A549 (cell line): ENCODE measurements at regions not wholly inside any gene's neighbourhood (a gene's known extent, or its start where the extent isn't known, plus 50 kb on each side); places are given as distances from the start of the nearest gene placed in this dataset.

Experiments used
- ATAC-seq, 2 experiments: fragments of 200-7000 bp in 1 of 2; fragments of >200 bp in 1 of 2; cut with Nextera tagmentation in 1 of 2; cut with Tn5 transposase in 1 of 2; 3 replicates each; pipeline versions ENCODE4 v1.8.0 to v1.9.1; 2018 to 2020; ENCODE audit warnings: mild to moderate bottlenecking in 1 of 2, moderate library complexity in 1 of 2
- CTCF ChIA-PET: fragments of 300-600 bp; sonication (Branson Sonifier 250); formaldehyde crosslinking; extraction: SDS; loops from one replicate; lab custom pipeline; 2021; ENCODE audit warnings: antibody characterized with exemption, inconsistent platforms; lab: Yijun Ruan, JAX
- POLR2A ChIA-PET: fragments of 350-600 bp; formaldehyde crosslinking; extraction: SDS; loops from one replicate; lab custom pipeline; 2021; ENCODE audit warnings: antibody characterized with exemption, inconsistent platforms; lab: Yijun Ruan, JAX
- DNase-seq, 2 experiments: peaks; one replicate each; pipeline versions ENCODE4 v3.0.0 to v3.0.0-alpha.2; 2011 to 2016; ENCODE audit warnings: low read depth in 1 of 2, low spot score in 1 of 2
- FAIRE-seq: peaks from 2 replicates; lab custom pipeline; 2011; peaks lifted over from hg19 to GRCh38; lab: Jason Lieb, UNC
- H3K27ac ChIP-seq, 2 experiments: fragments of >200 bp; sonication (Bioruptor Twin); formaldehyde crosslinking; 3 replicates each; pipeline ENCODE4 v1.5.1; 2016 to 2017
- H3K4me1 ChIP-seq: fragments of >200 bp; sonication (Bioruptor Twin); formaldehyde crosslinking; 3 replicates; pipeline ENCODE4 v1.6.1; 2016
- H3K4me2 ChIP-seq: fragments of >200 bp; sonication (Bioruptor Twin); formaldehyde crosslinking; 3 replicates; pipeline ENCODE4 v1.6.1; 2016
- H3K4me3 ChIP-seq: fragments of >200 bp; sonication (Bioruptor Twin); formaldehyde crosslinking; 3 replicates; pipeline ENCODE4 v1.5.1; 2016
- H3K9me3 ChIP-seq: fragments of >200 bp; sonication (Bioruptor Twin); formaldehyde crosslinking; 3 replicates; pipeline ENCODE4 v1.6.1; 2016
- BCL3 ChIP-seq: fragments of >200 bp; sonication (Bioruptor Twin); formaldehyde crosslinking; IDR thresholded peaks from 3 replicates; pipeline ENCODE4 v1.6.1; 2016
- CHD2 ChIP-seq: fragments of 150-350 bp; IDR thresholded peaks from 2 replicates; pipeline ENCODE4 v1.6.1; 2014; ENCODE audit warnings: low read length; ENCODE audit not compliant: partially characterized antibody
- CHD4 ChIP-seq: fragments of 200-600 bp; sonication (generic); IDR thresholded peaks from 2 replicates; pipeline ENCODE4 v1.6.1; 2016; ENCODE audit warnings: antibody characterized with exemption, mild to moderate bottlenecking, borderline replicate concordance
- CTCF ChIP-seq: fragments of >200 bp; sonication (Bioruptor Twin); formaldehyde crosslinking; IDR thresholded peaks from 3 replicates; pipeline ENCODE4 v1.5.1; 2016
- EHF ChIP-seq: fragments of 250-450 bp; sonication (Bioruptor Pico); IDR thresholded peaks from 2 replicates; pipeline ENCODE4 v1.5.0; 2020; ENCODE audit warnings: mild to moderate bottlenecking
- ESRRA ChIP-seq: fragments of 150-350 bp; IDR thresholded peaks from 2 replicates; pipeline ENCODE4 v1.6.1; 2014; ENCODE audit warnings: mild to moderate bottlenecking, low read length, borderline replicate concordance
- FOXS1 ChIP-seq: fragments of 250-450 bp; sonication (Bioruptor Pico); IDR thresholded peaks from 2 replicates; pipeline ENCODE4 v1.5.0; 2020; ENCODE audit warnings: mild to moderate bottlenecking, moderate library complexity
- GATA3 ChIP-seq: IDR thresholded peaks from 2 replicates; pipeline ENCODE4 v1.6.1; 2012; ENCODE audit warnings: borderline replicate concordance
- HES2 ChIP-seq: fragments of >200 bp; sonication (Bioruptor Twin); formaldehyde crosslinking; IDR thresholded peaks from 2 replicates; pipeline ENCODE4 v1.6.1; 2016
- HMGXB4 ChIP-seq: fragments of 250-450 bp; sonication (Bioruptor Pico); IDR thresholded peaks from 2 replicates; pipeline ENCODE4 v1.5.0; 2021; ENCODE audit warnings: mild to moderate bottlenecking, moderate library complexity, borderline replicate concordance
- HOXA7 ChIP-seq: fragments of 250-450 bp; sonication (Bioruptor Pico); IDR thresholded peaks from 2 replicates; pipeline ENCODE4 v1.5.0; 2020; ENCODE audit warnings: mild to moderate bottlenecking, moderate library complexity
- JUNB ChIP-seq: fragments of >200 bp; sonication (Bioruptor Twin); formaldehyde crosslinking; IDR thresholded peaks from 2 replicates; pipeline ENCODE4 v1.6.1; 2016
- KDM5A ChIP-seq: fragments of 200-600 bp; sonication (generic); IDR thresholded peaks from 2 replicates; pipeline ENCODE4 v1.6.1; 2016; ENCODE audit warnings: antibody characterized with exemption, mild to moderate bottlenecking
- NR3C1 ChIP-seq: fragments of >200 bp; sonication (Bioruptor Twin); formaldehyde crosslinking; IDR thresholded peaks from 3 replicates; pipeline ENCODE4 v1.6.1; 2017
- POLR2AphosphoS2 ChIP-seq: conservative IDR thresholded peaks from 2 replicates; pipeline ENCODE4 v1.6.1; 2012; ENCODE audit warnings: low read length, improper control_type of control experiment, inconsistent platforms
- RNF2 ChIP-seq: fragments of 200-600 bp; sonication (generic); IDR thresholded peaks from 2 replicates; pipeline ENCODE4 v1.6.1; 2016; ENCODE audit warnings: low read depth, mild to moderate bottlenecking, antibody characterized with exemption, moderate library complexity, borderline replicate concordance
- TP53 ChIP-seq: fragments of 250-450 bp; sonication (Bioruptor Pico); IDR thresholded peaks from 2 replicates; pipeline ENCODE4 v1.5.0; 2021; ENCODE audit warnings: mild to moderate bottlenecking, moderate library complexity
- USF2 ChIP-seq: fragments of 450-650 bp; IDR thresholded peaks from 2 replicates; pipeline ENCODE4 v1.6.1; 2014; ENCODE audit warnings: antibody characterized with exemption
- ZC3H11A ChIP-seq: fragments of 450-650 bp; IDR thresholded peaks from 2 replicates; pipeline ENCODE4 v1.6.1; 2014; ENCODE audit warnings: antibody characterized with exemption, mild to moderate bottlenecking
- WGBS: methylation state at CpG from one replicate; pipeline ENCODE4 v1.1.6; 2017; ENCODE audit errors: missing lambda C conversion rate; 5-methylcytosine and 5-hydroxymethylcytosine counted together

- Histone ChIP-seq H3K9me3 (no peaks in the 10 kb centered on the region), H3K4me2 (no peak overlapping the region), H3K27ac (no peak overlapping the region), H3K4me3 (no peak overlapping the region), H3K4me1 (peaks cover 7% of the 10 kb centered on the region; the same call in 2 of the 3 replicates)
- 80% methylated on average over 17 of the region's 17 CpGs for WGBS
- CTCF ChIA-PET = interaction anchor here (0.7 to 2.1 kb wide), 17 partner anchors 10 to 409 kb away, joined by 3 to 9 read pairs (median 4); no protein-coding TSS in a partner anchor
- no peak for DNase-seq
- POLR2A ChIA-PET = no interaction called here
- no peak for TF ChIP-seq EHF (CRISPR knock-in tag)
- TF ChIP-seq CHD2 = no peak
- TF ChIP-seq NR3C1 = no peak
- ATAC-seq = no peak
- no peak for FAIRE-seq
Observed at GRCh38 chr16:85308611-85309540, 196.6 kb upstream of the CIBAR2 start.

- ChIA-PET POLR2A (no interaction called here), CTCF (interaction anchor here (1.2 to 1.7 kb wide), 6 partner anchors 9 to 65 kb away, joined by 3 to 6 read pairs (median 4); no protein-coding TSS in a partner anchor)
- DNase-seq = no peak
- TF ChIP-seq BCL3 (no peak), TP53 (no peak), KDM5A (no peak), HOXA7 (CRISPR knock-in tag) (no peak), USF2 (no peak)
- WGBS = 91% methylated on average over 35 of the region's 37 CpGs
- H3K27ac ChIP-seq = no peak overlapping the region
- 0 out of 3 replicates have a peak, but pooled peaks cover 4% of the 10 kb centered on the region for H3K4me1 ChIP-seq
- FAIRE-seq = no peak
- no peaks in the 10 kb centered on the region for H3K9me3 ChIP-seq
- H3K4me3 ChIP-seq = no peak overlapping the region
- no peak overlapping the region for H3K4me2 ChIP-seq
- no peak for ATAC-seq
Observed at GRCh38 chr16:85309656-85310587, 197.7 kb upstream of the CIBAR2 start.

- DNase-seq = no peak
- H3K4me3 ChIP-seq = no peak overlapping the region
- H3K9me3 ChIP-seq = no peaks in the 10 kb centered on the region
- H3K27ac ChIP-seq = no peak overlapping the region
- ATAC-seq = no peak
- FAIRE-seq = no peak
- POLR2A ChIA-PET = no interaction called here
- WGBS = 62% methylated on average over 21 of the region's 27 CpGs
- CTCF ChIA-PET = interaction anchor here (0.8 to 1.5 kb wide), 4 partner anchors 8 to 204 kb away, joined by 3 to 6 read pairs (median 4); no protein-coding TSS in a partner anchor
- no peak overlapping the region for H3K4me2 ChIP-seq
- 0 out of 3 replicates have a peak, but pooled peaks cover under 1% of the 10 kb centered on the region for H3K4me1 ChIP-seq
- TF ChIP-seq GATA3 (no peak), CTCF (no peak), JUNB (no peak), HES2 (no peak), USF2 (no peak), ESRRA (no peak), CHD4 (no peak), FOXS1 (CRISPR knock-in tag) (no peak), KDM5A (no peak), ZC3H11A (no peak), RNF2 (no peak), NR3C1 (no peak), HMGXB4 (no peak), POLR2AphosphoS2 (no peak)
Observed at GRCh38 chr16:85310868-85311585, 198.8 kb upstream of the CIBAR2 start.
